ENCODE measurements at regions not wholly inside any gene's neighbourhood (a gene's known extent, or its start where the extent isn't known, plus 50 kb on each side); places are given as distances from the start of the nearest gene placed in this dataset.

- H3K36me3 ChIP-seq, result no peaks in the 10 kb centered on the region
- FAIRE-seq, result no peak
- DNase-seq, result peak in 1 of 6 donors; percentile 21
- no peaks in the 10 kb centered on the region for H3K9me3 ChIP-seq
- peaks cover 0 to 8% (median 3%) of the 10 kb centered on the region in 4 donors for H3K27me3 ChIP-seq
- H3K4me1 ChIP-seq, result peaks cover 0 to 7% (median 0%) of the 10 kb centered on the region in 3 donors
- ATAC-seq, result peak in 3 of 4 donors; percentile 69 to 90 (median 88)
- no peak overlapping the region for H3K4me3 ChIP-seq
- intact Hi-C loops (cut with DNase I), result no loop called here
- 23 to 32% methylated on average over 3 of the region's 3 CpGs for WGBS, 2 donors
- no peak for TF ChIP-seq CTCF (IDR thresholded peaks at IDR 0.05)
- H3K27ac ChIP-seq, result no peak overlapping the region
These were observed 315.1 kb downstream of the MTX2 start for GRCh38 chr2:176584333-176584732.

GRCh38 chr2:176585291-176585690, 316.0 kb downstream of the MTX2 start:
- no peak for FAIRE-seq
- no peak for ATAC-seq
- Histone ChIP-seq H3K4me1 (peaks cover 0 to 7% (median 0%) of the 10 kb centered on the region in 3 donors), H3K27ac (no peak overlapping the region), H3K27me3 (peaks cover 0 to 8% (median 3%) of the 10 kb centered on the region in 4 donors), H3K9me3 (no peaks in the 10 kb centered on the region), H3K4me3 (no peak overlapping the region), H3K36me3 (no peaks in the 10 kb centered on the region)
- intact Hi-C loops (cut with DNase I), result no loop called here
- WGBS, 2 donors, result 64 to 82% methylated on average over 1 of the region's 1 CpG
- no peak for TF ChIP-seq CTCF (IDR thresholded peaks at IDR 0.05)
- DNase-seq, result no peak

- H3K4me1 ChIP-seq, result peaks cover 0 to 7% (median 0%) of the 10 kb centered on the region in 3 donors
- 56% methylated on average over 2 of the region's 2 CpGs for WGBS, 2 donors
- DNase-seq (no peak), FAIRE-seq (no peak), ATAC-seq (no peak)
- no peak overlapping the region for H3K27ac ChIP-seq
- peaks cover 0 to 8% (median 3%) of the 10 kb centered on the region in 4 donors for H3K27me3 ChIP-seq
- no peak overlapping the region for H3K4me3 ChIP-seq
- no peak for TF ChIP-seq CTCF (IDR thresholded peaks at IDR 0.05)
- intact Hi-C loops (cut with DNase I), result no loop called here
- no peaks in the 10 kb centered on the region for H3K36me3 ChIP-seq
- H3K9me3 ChIP-seq, result no peaks in the 10 kb centered on the region
These were observed 316.5 kb downstream of the MTX2 start for GRCh38 chr2:176585791-176586190.

- no peak for TF ChIP-seq CTCF (IDR thresholded peaks at IDR 0.05)
- DNase-seq, result no peak
- no peaks in the 10 kb centered on the region for H3K9me3 ChIP-seq
- FAIRE-seq, result no peak
- H3K27ac ChIP-seq, result no peak overlapping the region
- intact Hi-C loops (cut with DNase I), result no loop called here
- peaks cover 0 to under 1% (median 0%) of the 10 kb centered on the region in 4 donors for H3K27me3 ChIP-seq
- H3K4me1 ChIP-seq, result peaks cover 0 to 4% (median 0%) of the 10 kb centered on the region in 3 donors
- H3K36me3 ChIP-seq, result no peaks in the 10 kb centered on the region
- no peak overlapping the region for H3K4me3 ChIP-seq
- no peak for ATAC-seq
- 32 to 34% methylated on average over 7 of the region's 7 CpGs for WGBS, 2 donors
These were observed 320.0 kb downstream of the MTX2 start for GRCh38 chr2:176589287-176589686.

GRCh38 chr2:176589825-176590440, 320.7 kb downstream of the MTX2 start:
- WGBS, 2 donors, result 38 to 41% methylated on average over 11 of the region's 11 CpGs
- H3K27me3 ChIP-seq, result no peaks in the 10 kb centered on the region
- TF ChIP-seq CTCF (IDR thresholded peaks at IDR 0.05), result no peak
- no peak overlapping the region for H3K27ac ChIP-seq
- intact Hi-C loops (cut with DNase I), result no loop called here
- H3K36me3 ChIP-seq, result no peaks in the 10 kb centered on the region
- ATAC-seq (no peak), FAIRE-seq (no peak), DNase-seq (no peak)
- H3K4me3 ChIP-seq, result no peak overlapping the region
- H3K4me1 ChIP-seq, result no peaks in the 10 kb centered on the region
- no peaks in the 10 kb centered on the region for H3K9me3 ChIP-seq

Data from pancreas (tissue), 10 donors.